ENCODE measurements at regions not wholly inside any gene's neighbourhood (a gene's known extent, or its start where the extent isn't known, plus 50 kb on each side); places are given as distances from the start of the nearest gene placed in this dataset.

DNA sequence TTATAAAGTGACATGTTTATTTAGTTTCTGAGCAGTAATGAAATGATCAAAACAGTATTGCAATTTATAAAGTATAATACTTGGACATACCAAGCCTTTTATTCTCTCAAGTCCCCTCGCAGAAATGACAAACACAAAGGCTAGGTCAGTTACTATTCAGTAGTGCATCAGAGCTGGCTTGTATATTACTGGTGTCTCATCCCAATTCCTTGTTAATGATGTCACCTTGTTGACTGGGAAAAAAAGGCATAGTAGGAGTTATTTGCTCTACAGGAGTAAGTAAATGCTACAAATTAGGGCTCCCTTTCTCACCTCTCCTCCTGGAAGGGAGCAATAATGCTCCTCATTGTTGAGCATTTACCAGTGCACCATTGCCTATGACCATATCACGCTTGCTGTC lies 317.6 kb downstream of the CHL1 start:
- H3K36me3 ChIP-seq, result no peaks in the 10 kb centered on the region
- WGBS, 2 donors (ENCODE audit: low coverage in 1 of 2), result 53 to 70% methylated on average over 2 of the region's 2 CpGs
- no peak for ATAC-seq
- no peaks in the 10 kb centered on the region for H3K4me1 ChIP-seq
- TF ChIP-seq EP300 (IDR thresholded peaks at IDR 0.05), result no peak
- H3K4me3 ChIP-seq, result no peak overlapping the region
- no peak overlapping the region for H3K27ac ChIP-seq
- no peaks in the 10 kb centered on the region for H3K9me3 ChIP-seq
- H3K27me3 ChIP-seq, result no peaks in the 10 kb centered on the region

- H3K4me1 ChIP-seq, result no peaks in the 10 kb centered on the region
- no peak overlapping the region for H3K27ac ChIP-seq
- TF ChIP-seq EP300 (IDR thresholded peaks at IDR 0.05) (no peak), POLR2AphosphoS5 (IDR thresholded peaks at IDR 0.05) (no peak), POLR2A (IDR thresholded peaks at IDR 0.05) (no peak)
- TF ChIP-seq, protein P1, sequence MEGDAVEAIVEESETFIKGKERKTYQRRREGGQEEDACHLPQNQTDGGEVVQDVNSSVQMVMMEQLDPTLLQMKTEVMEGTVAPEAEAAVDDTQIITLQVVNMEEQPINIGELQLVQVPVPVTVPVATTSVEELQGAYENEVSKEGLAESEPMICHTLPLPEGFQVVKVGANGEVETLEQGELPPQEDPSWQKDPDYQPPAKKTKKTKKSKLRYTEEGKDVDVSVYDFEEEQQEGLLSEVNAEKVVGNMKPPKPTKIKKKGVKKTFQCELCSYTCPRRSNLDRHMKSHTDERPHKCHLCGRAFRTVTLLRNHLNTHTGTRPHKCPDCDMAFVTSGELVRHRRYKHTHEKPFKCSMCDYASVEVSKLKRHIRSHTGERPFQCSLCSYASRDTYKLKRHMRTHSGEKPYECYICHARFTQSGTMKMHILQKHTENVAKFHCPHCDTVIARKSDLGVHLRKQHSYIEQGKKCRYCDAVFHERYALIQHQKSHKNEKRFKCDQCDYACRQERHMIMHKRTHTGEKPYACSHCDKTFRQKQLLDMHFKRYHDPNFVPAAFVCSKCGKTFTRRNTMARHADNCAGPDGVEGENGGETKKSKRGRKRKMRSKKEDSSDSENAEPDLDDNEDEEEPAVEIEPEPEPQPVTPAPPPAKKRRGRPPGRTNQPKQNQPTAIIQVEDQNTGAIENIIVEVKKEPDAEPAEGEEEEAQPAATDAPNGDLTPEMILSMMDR (IDR thresholded peaks at IDR 0.05), result no peak
- no peaks in the 10 kb centered on the region for H3K9me3 ChIP-seq
- WGBS, 2 donors (ENCODE audit: low coverage in 1 of 2), result 87 to 88% methylated on average over 3 of the region's 3 CpGs
- H3K4me3 ChIP-seq, result no peak overlapping the region
- no peaks in the 10 kb centered on the region for H3K27me3 ChIP-seq
- no peak for ATAC-seq
- no peaks in the 10 kb centered on the region for H3K36me3 ChIP-seq
These were observed 322.5 kb downstream of the CHL1 start for GRCh38 chr3:519026-519425.

GRCh38 chr3:522888-523287 lies 326.3 kb downstream of the CHL1 start:
- Histone ChIP-seq H3K36me3 (no peaks in the 10 kb centered on the region), H3K4me3 (no peak overlapping the region), H3K27ac (no peak overlapping the region), H3K4me1 (no peaks in the 10 kb centered on the region), H3K9me3 (no peaks in the 10 kb centered on the region), H3K27me3 (no peaks in the 10 kb centered on the region)
- WGBS, 2 donors (ENCODE audit: low coverage in 1 of 2), result 26 to 33% methylated on average over 4 of the region's 4 CpGs
- ATAC-seq, result no peak
- TF ChIP-seq, protein P1 (IDR thresholded peaks at IDR 0.05), result no peak
- TF ChIP-seq POLR2A (IDR thresholded peaks at IDR 0.05) (no peak), EP300 (IDR thresholded peaks at IDR 0.05) (no peak), POLR2AphosphoS5 (IDR thresholded peaks at IDR 0.05) (no peak)

DNA sequence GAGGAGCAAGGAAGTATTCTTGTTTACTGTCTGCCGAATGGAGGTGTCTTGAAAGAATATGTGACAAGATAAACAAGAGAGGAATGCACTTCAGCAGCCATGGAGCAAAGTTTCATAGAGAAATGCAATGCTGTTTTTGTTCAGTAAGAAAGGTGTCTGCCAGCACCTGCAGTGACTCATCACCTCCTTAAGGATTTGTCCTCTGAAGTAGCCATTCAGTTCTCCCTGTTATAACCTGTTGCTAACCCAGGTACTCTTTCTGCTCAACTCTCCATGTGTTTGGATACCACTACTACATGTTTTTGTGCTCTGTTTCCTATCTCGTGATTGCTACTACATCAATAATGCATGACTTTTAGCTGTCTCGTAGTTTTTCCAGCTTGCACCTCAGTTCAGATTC lies 328.9 kb downstream of the CHL1 start:
- no peak for TF ChIP-seq POLR2AphosphoS5 (IDR thresholded peaks at IDR 0.05)
- TF ChIP-seq, protein P1 (IDR thresholded peaks at IDR 0.05), result no peak
- no peak for TF ChIP-seq EP300 (IDR thresholded peaks at IDR 0.05)
- TF ChIP-seq POLR2A (IDR thresholded peaks at IDR 0.05), result no peak
- Histone ChIP-seq H3K27me3 (no peaks in the 10 kb centered on the region), H3K4me3 (no peak overlapping the region), H3K9me3 (no peaks in the 10 kb centered on the region), H3K36me3 (no peaks in the 10 kb centered on the region), H3K4me1 (no peaks in the 10 kb centered on the region), H3K27ac (no peak overlapping the region)
- WGBS, 2 donors (ENCODE audit: low coverage in 1 of 2), result 67 to 74% methylated on average over 3 of the region's 3 CpGs
- no peak for ATAC-seq

- peak overlapping the region; percentile 53 to 59 for H3K4me3 ChIP-seq
- ATAC-seq, result peak; percentile 90
- 42 to 50% methylated on average over 4 to 17 of the region's 51 CpGs for WGBS, 2 donors (ENCODE audit: low coverage in 1 of 2)
- H3K9me3 ChIP-seq, result peaks cover 0 to 5% (median 0%) of the 10 kb centered on the region in 3 donors
- H3K4me1 ChIP-seq, result no peaks in the 10 kb centered on the region
- no peaks in the 10 kb centered on the region for H3K27me3 ChIP-seq
- H3K27ac ChIP-seq, result peak overlapping the region in 3 of 4 donors; percentile 68 to 78 (median 74)
- TF ChIP-seq POLR2A (IDR thresholded peaks at IDR 0.05) (peak in 1 of 2 donors; percentile 34), EP300 (IDR thresholded peaks at IDR 0.05) (no peak), POLR2AphosphoS5 (IDR thresholded peaks at IDR 0.05) (peak; percentile 18)
- TF ChIP-seq, protein P1 (IDR thresholded peaks at IDR 0.05), result peak in 3 of 4 experiments; percentile 40 to 65 (median 50)
- no peaks in the 10 kb centered on the region for H3K36me3 ChIP-seq
These were observed 339.2 kb downstream of the CHL1 start for GRCh38 chr3:535566-536416.

Data from gastroesophageal sphincter (tissue), 4 donors.